Muscle layer of duodenum (tissue), 2 donors: ENCODE measurements at regions not wholly inside any gene's neighbourhood (a gene's known extent, or its start where the extent isn't known, plus 50 kb on each side); places are given as distances from the start of the nearest gene placed in this dataset.

ENCODE experiments used
- H3K27ac ChIP-seq: one replicate; pipeline ENCODE4 v1.7.0; 2013; ENCODE audit warnings: mild to moderate bottlenecking, low read length
- H3K27me3 ChIP-seq: one replicate; pipeline ENCODE4 v1.7.0; 2013; ENCODE audit warnings: low read depth, mild to moderate bottlenecking, control low read depth, low read length
- H3K36me3 ChIP-seq, 2 donors: one replicate each; pipeline ENCODE4 v1.7.0; 2013; ENCODE audit warnings: low read length in 2 of 2, control low read depth in 1 of 2, mild to moderate bottlenecking in 1 of 2; ENCODE audit not compliant: insufficient read depth in 2 of 2, control insufficient read depth in 1 of 2
- H3K4me1 ChIP-seq, 2 donors: one replicate each; pipeline ENCODE4 v1.7.0; 2013; ENCODE audit warnings: low read length in 2 of 2, mild to moderate bottlenecking in 2 of 2, control low read depth in 1 of 2, moderate library complexity in 1 of 2; ENCODE audit not compliant: insufficient read depth in 2 of 2, control insufficient read depth in 1 of 2
- H3K4me3 ChIP-seq, 2 donors: one replicate each; pipeline ENCODE4 v1.7.0; 2013; ENCODE audit warnings: low read length in 2 of 2, low read depth in 1 of 2, mild to moderate bottlenecking in 1 of 2
- H3K9me3 ChIP-seq, 2 donors: one replicate each; pipeline ENCODE4 v1.7.0; 2013; ENCODE audit warnings: low read length in 2 of 2, control low read depth in 1 of 2, mild to moderate bottlenecking in 1 of 2; ENCODE audit not compliant: control insufficient read depth in 1 of 2
- donor health status: healthy.

DNA sequence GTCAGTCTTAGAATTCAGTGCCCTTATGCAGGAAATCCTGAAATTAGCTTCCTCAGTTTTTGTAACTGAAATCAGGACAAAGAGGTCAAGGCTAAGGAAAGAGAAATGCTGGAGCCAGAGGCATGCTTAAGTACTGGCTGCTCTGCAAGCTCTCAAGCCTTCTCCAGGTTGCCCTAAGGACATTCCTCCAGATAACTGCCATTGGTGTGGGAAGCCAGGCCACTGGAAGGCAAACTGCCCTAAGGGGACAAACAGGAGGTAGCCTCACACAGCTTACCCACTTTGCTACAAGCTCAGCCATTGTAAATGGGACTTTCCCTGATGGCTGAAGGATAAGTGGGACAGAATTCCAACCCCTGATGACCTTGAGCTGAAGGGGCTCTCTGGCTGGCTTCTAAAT, 606.9 kb upstream of the PCDH10 start:
- no peaks in the 10 kb centered on the region for H3K36me3 ChIP-seq

GRCh38 chr4:132548463-132548862, 600.6 kb upstream of the PCDH10 start:
- no peaks in the 10 kb centered on the region for H3K27me3 ChIP-seq
- no peak overlapping the region for H3K4me3 ChIP-seq
- peaks cover 4 to 6% of the 10 kb centered on the region in 2 donors for H3K9me3 ChIP-seq
- H3K36me3 ChIP-seq: no peaks in the 10 kb centered on the region
- H3K27ac ChIP-seq: no peak overlapping the region
- H3K4me1 ChIP-seq: no peaks in the 10 kb centered on the region

More for the DNA sequence above, 606.9 kb upstream of the PCDH10 start:
- Histone ChIP-seq H3K4me1 (no peaks in the 10 kb centered on the region), H3K27me3 (no peaks in the 10 kb centered on the region), H3K4me3 (no peak overlapping the region), H3K27ac (no peak overlapping the region), H3K9me3 (peaks cover 4 to 6% of the 10 kb centered on the region in 2 donors)

- H3K4me3 ChIP-seq: no peak overlapping the region
- no peaks in the 10 kb centered on the region for H3K27me3 ChIP-seq
- H3K4me1 ChIP-seq: no peaks in the 10 kb centered on the region
- no peaks in the 10 kb centered on the region for H3K36me3 ChIP-seq
- no peak overlapping the region for H3K27ac ChIP-seq
- H3K9me3 ChIP-seq: no peaks in the 10 kb centered on the region
These were observed 592.8 kb upstream of the PCDH10 start for GRCh38 chr4:132556316-132556715.

GRCh38 chr4:132557660-132558059, 591.4 kb upstream of the PCDH10 start:
- Histone ChIP-seq H3K4me3 (no peak overlapping the region), H3K4me1 (no peaks in the 10 kb centered on the region), H3K27ac (no peak overlapping the region), H3K36me3 (no peaks in the 10 kb centered on the region), H3K27me3 (no peaks in the 10 kb centered on the region), H3K9me3 (no peaks in the 10 kb centered on the region)

DNA sequence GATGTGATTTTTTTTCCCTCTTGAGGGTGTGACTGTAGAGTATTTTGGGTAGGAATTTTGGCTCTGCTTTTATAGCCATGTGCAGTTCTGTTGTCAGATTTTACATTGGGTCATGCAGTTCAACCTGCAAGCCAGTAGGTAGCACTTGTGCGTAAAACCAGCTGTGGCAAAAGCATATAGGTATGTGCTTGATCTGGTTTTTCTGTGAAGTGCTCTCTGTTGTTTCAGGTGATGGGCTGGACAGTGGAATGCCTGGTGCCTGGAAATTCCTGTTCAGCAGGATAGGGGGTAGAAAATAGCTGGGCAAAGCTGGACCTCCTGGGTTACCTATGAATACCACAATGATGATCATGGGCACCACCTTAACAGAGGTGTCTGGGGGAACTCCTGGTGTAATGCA, 584.2 kb upstream of the PCDH10 start:
- H3K36me3 ChIP-seq: no peaks in the 10 kb centered on the region
- no peaks in the 10 kb centered on the region for H3K4me1 ChIP-seq
- H3K27me3 ChIP-seq: no peaks in the 10 kb centered on the region
- no peaks in the 10 kb centered on the region for H3K9me3 ChIP-seq
- H3K4me3 ChIP-seq: no peak overlapping the region
- H3K27ac ChIP-seq: no peak overlapping the region

- H3K27me3 ChIP-seq: no peaks in the 10 kb centered on the region
- no peak overlapping the region for H3K4me3 ChIP-seq
- no peaks in the 10 kb centered on the region for H3K4me1 ChIP-seq
- H3K9me3 ChIP-seq: no peaks in the 10 kb centered on the region
- H3K36me3 ChIP-seq: no peaks in the 10 kb centered on the region
- H3K27ac ChIP-seq: no peak overlapping the region
These were observed 583.6 kb upstream of the PCDH10 start for GRCh38 chr4:132565542-132565941.

- Histone ChIP-seq H3K4me3 (no peak overlapping the region), H3K4me1 (no peaks in the 10 kb centered on the region)
These were observed 576.9 kb upstream of the PCDH10 start for GRCh38 chr4:132572210-132572609.

GRCh38 chr4:132587626-132588025, 561.5 kb upstream of the PCDH10 start:
- no peaks in the 10 kb centered on the region for H3K36me3 ChIP-seq
- no peaks in the 10 kb centered on the region for H3K9me3 ChIP-seq
- H3K27me3 ChIP-seq: no peaks in the 10 kb centered on the region
- H3K4me1 ChIP-seq: no peaks in the 10 kb centered on the region
- H3K27ac ChIP-seq: no peak overlapping the region
- no peak overlapping the region for H3K4me3 ChIP-seq

More at GRCh38 chr4:132572210-132572609, 576.9 kb upstream of the PCDH10 start:
- Histone ChIP-seq H3K9me3 (no peaks in the 10 kb centered on the region), H3K27me3 (no peaks in the 10 kb centered on the region), H3K27ac (no peak overlapping the region), H3K36me3 (no peaks in the 10 kb centered on the region)

DNA sequence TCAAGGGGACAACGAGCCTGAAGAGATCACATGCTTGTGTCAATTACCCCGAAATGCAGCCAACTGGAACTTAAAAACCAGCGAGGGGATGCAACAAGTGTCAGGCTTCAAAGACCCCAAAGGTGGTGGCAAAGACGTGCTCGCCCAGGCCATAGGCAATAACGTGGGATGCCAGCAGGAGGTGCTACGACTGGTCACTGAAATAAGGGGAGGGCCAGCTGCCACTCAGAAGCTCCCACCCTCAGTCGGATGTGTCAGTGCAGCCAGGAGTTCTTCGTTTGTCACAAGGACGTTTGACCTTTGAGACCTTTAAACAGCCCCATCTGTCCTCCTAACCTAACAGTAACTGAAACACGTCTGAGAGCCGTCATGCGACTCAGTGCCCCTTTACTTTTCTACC, 556.8 kb upstream of the PCDH10 start:
- H3K4me1 ChIP-seq: no peaks in the 10 kb centered on the region
- no peaks in the 10 kb centered on the region for H3K36me3 ChIP-seq
- H3K9me3 ChIP-seq: no peaks in the 10 kb centered on the region
- no peaks in the 10 kb centered on the region for H3K27me3 ChIP-seq
- H3K4me3 ChIP-seq: no peak overlapping the region
- no peak overlapping the region for H3K27ac ChIP-seq

DNA sequence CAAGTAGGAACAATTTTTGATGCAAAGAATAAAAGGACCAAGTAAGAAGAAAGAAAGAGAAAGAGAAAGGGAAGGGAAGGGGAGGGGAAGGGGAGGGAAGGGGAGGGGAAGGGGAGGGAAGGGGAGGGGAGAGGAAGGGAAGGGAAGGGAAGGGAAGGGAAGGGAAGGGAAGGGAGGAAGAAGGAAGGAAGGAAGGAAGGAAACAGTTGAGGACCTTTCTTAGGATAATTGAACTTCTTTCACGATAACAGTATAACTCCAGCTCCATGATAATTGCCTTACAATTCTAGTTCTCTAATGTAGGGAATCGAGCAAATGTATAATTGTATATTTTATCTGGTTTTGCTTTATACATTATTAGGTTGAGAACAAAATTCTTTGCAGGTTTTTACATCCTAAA, 556.2 kb upstream of the PCDH10 start:
- H3K27ac ChIP-seq: no peak overlapping the region
- H3K4me3 ChIP-seq: no peak overlapping the region
- H3K27me3 ChIP-seq: no peaks in the 10 kb centered on the region
- no peaks in the 10 kb centered on the region for H3K36me3 ChIP-seq
- H3K4me1 ChIP-seq: no peaks in the 10 kb centered on the region
- no peaks in the 10 kb centered on the region for H3K9me3 ChIP-seq

DNA sequence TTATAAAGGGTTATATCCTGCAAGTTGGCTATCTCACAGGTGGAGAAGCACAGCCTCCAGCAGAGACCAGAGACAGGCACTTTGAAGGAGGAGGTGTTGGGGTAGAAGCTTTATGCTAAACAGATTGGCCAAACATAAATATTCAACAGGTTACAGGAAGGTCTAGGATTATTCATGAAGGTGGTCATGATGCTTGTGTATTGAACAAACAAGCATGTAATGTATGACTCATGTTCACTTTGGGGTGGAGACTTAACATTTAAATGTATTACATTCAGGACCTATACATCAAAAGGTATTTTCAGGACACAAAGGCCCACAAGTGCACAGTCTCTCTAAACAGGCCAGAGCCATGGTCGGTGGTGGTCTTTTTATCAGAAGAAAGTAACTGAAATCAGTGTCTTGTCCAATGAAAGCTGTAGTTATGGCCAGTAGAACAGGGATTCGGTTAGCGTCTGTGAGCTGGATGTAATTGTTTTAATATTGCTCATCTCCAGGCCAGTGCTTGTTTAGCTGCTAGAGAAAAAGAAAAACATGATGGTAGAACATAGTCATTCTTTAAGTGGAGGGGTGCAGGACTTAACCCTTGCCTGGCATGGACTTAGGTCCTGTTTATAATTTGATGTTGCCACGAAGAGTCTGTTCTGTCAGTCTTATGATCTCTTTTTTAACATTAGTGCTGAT, 555.2 kb upstream of the PCDH10 start:
- no peaks in the 10 kb centered on the region for H3K9me3 ChIP-seq
- no peak overlapping the region for H3K27ac ChIP-seq
- no peaks in the 10 kb centered on the region for H3K36me3 ChIP-seq
- no peak overlapping the region for H3K4me3 ChIP-seq
- no peaks in the 10 kb centered on the region for H3K27me3 ChIP-seq
- H3K4me1 ChIP-seq: no peaks in the 10 kb centered on the region

DNA sequence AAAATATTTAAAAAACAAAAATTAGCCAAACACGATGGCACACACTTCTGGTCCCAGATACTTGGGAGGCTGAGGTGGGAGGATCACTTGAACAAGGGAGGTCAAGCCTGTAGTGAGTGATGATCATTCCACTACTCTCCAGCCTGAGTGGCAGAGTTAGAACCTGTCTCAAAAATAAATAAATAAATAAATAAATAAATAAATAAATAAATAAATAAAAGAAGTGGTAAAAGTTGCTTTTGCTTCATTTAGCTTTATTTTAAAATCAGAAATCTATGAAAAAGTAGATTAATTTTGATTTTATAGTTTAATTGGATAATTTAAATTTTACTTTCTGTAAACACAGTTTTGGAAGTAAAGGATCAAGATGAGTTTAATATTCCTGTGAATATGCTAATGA, 552.9 kb upstream of the PCDH10 start:
- Histone ChIP-seq H3K4me3 (no peak overlapping the region), H3K9me3 (no peaks in the 10 kb centered on the region), H3K27ac (no peak overlapping the region), H3K4me1 (no peaks in the 10 kb centered on the region), H3K36me3 (no peaks in the 10 kb centered on the region), H3K27me3 (no peaks in the 10 kb centered on the region)
